GM12874 (cell line): ENCODE measurements at regions not wholly inside any gene's neighbourhood (a gene's known extent, or its start where the extent isn't known, plus 50 kb on each side); places are given as distances from the start of the nearest gene placed in this dataset.

ENCODE experiments used
- CTCF ChIP-seq: IDR thresholded peaks from 2 replicates; pipeline ENCODE4 v1.5.1; 2011; ENCODE audit warnings: low read depth, mild to moderate bottlenecking, control low read depth, low read length, moderate library complexity; ENCODE audit not compliant: insufficient read depth

GRCh38 chr7:46134385-46134784 is 213.3 kb upstream of the IGFBP3 start:
- TF ChIP-seq CTCF: no peak

DNA sequence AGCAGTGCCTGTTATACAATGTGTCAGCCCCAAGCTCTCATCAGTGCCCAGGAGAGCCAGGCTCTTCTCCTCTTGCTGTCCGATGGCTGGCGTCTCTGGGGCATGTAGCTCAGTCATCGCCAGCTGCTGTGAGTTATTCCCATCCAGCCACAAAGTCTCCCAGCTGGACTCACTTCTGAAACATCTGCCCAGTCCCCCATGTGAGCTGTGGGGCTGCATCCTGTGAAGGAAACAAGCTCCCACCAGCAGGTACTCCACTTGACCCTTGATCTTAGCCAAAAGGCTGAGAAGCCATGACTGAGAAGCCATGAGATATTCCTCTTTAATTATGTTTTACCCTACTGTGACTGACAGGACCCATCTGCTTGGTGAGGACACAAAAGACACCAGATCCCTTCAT is 212.7 kb upstream of the IGFBP3 start:
- no peak for TF ChIP-seq CTCF

GRCh38 chr7:46133072-46133471 is 212.0 kb upstream of the IGFBP3 start:
- no peak for TF ChIP-seq CTCF

GRCh38 chr7:46131916-46132795 is 211.1 kb upstream of the IGFBP3 start:
- peak; percentile 17; the same call in 1 of the 2 replicates for TF ChIP-seq CTCF

DNA sequence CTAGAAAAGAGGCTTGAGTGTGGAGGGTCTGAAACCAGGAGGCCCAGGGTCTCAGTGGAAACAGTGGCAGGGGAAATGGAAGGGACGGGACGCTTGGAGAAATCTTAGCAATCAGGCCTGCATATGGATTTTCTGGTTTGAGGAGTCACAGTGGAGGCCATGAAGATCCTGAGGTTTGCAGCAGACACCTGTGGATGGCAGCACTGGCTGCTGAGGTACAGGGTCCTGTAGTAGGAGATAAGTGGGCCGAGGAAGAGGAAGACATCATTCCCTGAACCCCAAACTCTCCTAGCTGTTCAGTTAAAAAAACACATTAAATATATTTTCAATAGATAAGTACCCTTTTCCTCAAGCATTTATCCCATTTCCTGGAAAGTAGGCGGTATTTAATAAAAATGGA is 208.8 kb upstream of the IGFBP3 start:
- TF ChIP-seq CTCF: peak; percentile 50; the same call in 1 of the 2 replicates

DNA sequence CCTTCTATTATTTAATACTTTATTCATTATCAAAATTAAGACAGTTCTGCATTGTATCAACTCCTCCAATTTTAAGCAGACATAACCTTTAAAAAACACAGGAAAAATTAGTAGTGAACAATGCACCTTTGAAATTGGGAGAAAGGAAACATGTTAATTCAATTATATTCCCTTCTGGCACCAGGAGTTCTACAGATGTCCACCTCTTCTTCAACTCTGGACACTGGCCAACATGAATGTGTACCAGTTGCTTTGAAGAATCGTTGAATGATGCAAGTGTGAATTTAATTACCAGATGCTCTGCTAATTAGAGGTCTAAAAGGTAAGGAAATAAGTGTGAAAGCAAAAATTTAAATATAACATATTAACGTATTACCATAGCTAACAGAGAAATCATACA is 206.7 kb upstream of the IGFBP3 start:
- TF ChIP-seq CTCF: no peak

DNA sequence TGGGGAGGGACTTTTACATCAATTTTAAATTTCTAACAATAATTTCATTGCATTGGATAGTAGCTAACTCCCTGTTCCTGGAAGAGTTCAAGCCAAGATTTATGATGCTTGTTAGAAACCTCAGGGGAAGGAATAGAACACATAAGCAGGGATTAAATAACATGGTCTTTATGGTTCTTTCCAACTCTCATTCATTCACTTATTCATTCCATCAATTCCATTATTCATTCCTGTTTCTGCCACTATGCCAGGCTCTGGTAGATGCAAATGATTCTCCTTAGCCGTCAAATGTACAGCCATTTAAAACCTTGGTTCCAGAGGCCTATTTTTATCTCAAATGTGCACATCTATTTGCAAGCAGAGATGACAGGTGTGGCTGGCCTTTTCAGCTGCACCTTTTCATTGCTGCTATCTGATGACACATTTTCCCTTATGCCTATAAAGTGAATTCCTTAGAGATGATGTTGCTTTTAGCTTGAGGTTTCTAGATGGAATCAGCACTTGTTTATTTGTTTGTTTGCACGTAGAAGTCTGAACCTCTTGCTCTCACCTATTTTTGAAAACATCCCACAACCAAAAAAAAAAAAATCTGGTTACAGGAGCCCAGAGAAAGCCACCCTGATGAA is 205.7 kb upstream of the IGFBP3 start:
- TF ChIP-seq CTCF: no peak
